Epithelial cell of esophagus (primary cell): ENCODE measurements at regions not wholly inside any gene's neighbourhood (a gene's known extent, or its start where the extent isn't known, plus 50 kb on each side); places are given as distances from the start of the nearest gene placed in this dataset.

ENCODE experiments used
- DNase-seq: peaks from one replicate; pipeline ENCODE4 v3.0.0; 2010; ENCODE audit warnings: low read depth
- H3K4me3 ChIP-seq: 2 replicates; pipeline ENCODE4 v1.5.1; 2011; ENCODE audit warnings: mild to moderate bottlenecking, low read length, control low read depth
- TF ChIP-seq, protein P1 (sequence below): IDR thresholded peaks from 2 replicates; pipeline ENCODE4 v1.5.1; 2011; ENCODE audit warnings: low read depth, mild to moderate bottlenecking, low read length, control low read depth, inconsistent platforms; ENCODE audit not compliant: insufficient read depth; ENCODE audit errors: missing control alignments

GRCh38 chr10:36581237-36581636 lies 544.2 kb upstream of the ANKRD30A start:
- TF ChIP-seq, protein P1, sequence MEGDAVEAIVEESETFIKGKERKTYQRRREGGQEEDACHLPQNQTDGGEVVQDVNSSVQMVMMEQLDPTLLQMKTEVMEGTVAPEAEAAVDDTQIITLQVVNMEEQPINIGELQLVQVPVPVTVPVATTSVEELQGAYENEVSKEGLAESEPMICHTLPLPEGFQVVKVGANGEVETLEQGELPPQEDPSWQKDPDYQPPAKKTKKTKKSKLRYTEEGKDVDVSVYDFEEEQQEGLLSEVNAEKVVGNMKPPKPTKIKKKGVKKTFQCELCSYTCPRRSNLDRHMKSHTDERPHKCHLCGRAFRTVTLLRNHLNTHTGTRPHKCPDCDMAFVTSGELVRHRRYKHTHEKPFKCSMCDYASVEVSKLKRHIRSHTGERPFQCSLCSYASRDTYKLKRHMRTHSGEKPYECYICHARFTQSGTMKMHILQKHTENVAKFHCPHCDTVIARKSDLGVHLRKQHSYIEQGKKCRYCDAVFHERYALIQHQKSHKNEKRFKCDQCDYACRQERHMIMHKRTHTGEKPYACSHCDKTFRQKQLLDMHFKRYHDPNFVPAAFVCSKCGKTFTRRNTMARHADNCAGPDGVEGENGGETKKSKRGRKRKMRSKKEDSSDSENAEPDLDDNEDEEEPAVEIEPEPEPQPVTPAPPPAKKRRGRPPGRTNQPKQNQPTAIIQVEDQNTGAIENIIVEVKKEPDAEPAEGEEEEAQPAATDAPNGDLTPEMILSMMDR: no peak
- no peak for DNase-seq
- H3K4me3 ChIP-seq: no peak overlapping the region

DNA sequence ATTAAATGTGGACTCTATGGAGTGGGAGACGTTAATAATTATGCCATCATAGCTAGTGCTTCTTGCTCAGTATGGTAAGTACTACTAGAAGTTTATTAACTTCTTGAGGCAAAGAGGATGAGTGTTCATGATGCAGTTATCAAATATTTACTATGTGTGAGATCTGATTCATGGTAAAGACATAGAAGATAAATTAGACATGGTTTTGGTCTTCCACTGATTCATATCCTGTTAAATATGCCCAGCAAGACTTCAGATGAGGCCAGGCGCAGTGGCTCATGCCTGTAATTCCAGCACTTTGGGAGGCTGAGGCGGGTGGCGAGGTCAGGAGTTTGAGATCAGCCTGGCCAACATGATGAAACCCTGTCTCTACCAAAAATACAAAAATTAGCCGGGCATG lies 547.1 kb upstream of the ANKRD30A start:
- TF ChIP-seq, protein P1: no peak
- no peak overlapping the region for H3K4me3 ChIP-seq
- DNase-seq: peak; percentile 82

GRCh38 chr10:36577126-36577525 lies 548.3 kb upstream of the ANKRD30A start:
- DNase-seq: no peak
- TF ChIP-seq, protein P1: no peak
- H3K4me3 ChIP-seq: no peak overlapping the region

- no peak for DNase-seq
- TF ChIP-seq, protein P1: no peak
- H3K4me3 ChIP-seq: no peak overlapping the region
These were observed 551.2 kb upstream of the ANKRD30A start for GRCh38 chr10:36574207-36574606.

- TF ChIP-seq, protein P1: no peak
- DNase-seq: no peak
- H3K4me3 ChIP-seq: no peak overlapping the region
These were observed 552.2 kb upstream of the ANKRD30A start for GRCh38 chr10:36573246-36573645.

- DNase-seq: no peak
- TF ChIP-seq, protein P1: no peak
- no peak overlapping the region for H3K4me3 ChIP-seq
These were observed 561.0 kb upstream of the ANKRD30A start for GRCh38 chr10:36564433-36564832.
